Activated CD8-positive, alpha-beta memory T cell treated with anti-CD3 and anti-CD28 coated beads for 36 hours (primary cell): ENCODE measurements at regions not wholly inside any gene's neighbourhood (a gene's known extent, or its start where the extent isn't known, plus 50 kb on each side); places are given as distances from the start of the nearest gene placed in this dataset.
"Not testable (repeated sequence)": the region's sequence is repeated elsewhere in the genome, so short reads cannot be mapped to it uniquely, and the experiment has no call there.

Experiments used
- CTCF ChIA-PET: fragments of 350-600 bp; sonication (Branson Sonifier 250); formaldehyde crosslinking; loops from one replicate; lab custom pipeline; 2021; ENCODE audit warnings: antibody characterized with exemption; lab: Charles Lee
- POLR2A ChIA-PET: fragments of 350-600 bp; sonication (Branson Sonifier 250); formaldehyde crosslinking; loops from one replicate; lab custom pipeline; 2021; ENCODE audit warnings: antibody characterized with exemption; lab: Charles Lee

- POLR2A ChIA-PET, result not testable (repeated sequence)
- CTCF ChIA-PET, result interaction anchor here (0.5 kb wide), 1 partner anchor 9 kb away, joined by 3 read pairs; no protein-coding TSS in a partner anchor
Measured at GRCh38 chr10:35263827-35264226, 72.5 kb upstream of the CCNY start.

GRCh38 chr10:35264636-35265035 is 71.7 kb upstream of the CCNY start:
- POLR2A ChIA-PET, CTCF ChIA-PET: not testable (repeated sequence)

GRCh38 chr10:35265435-35265834 is 70.9 kb upstream of the CCNY start:
- CTCF ChIA-PET, result no interaction called here
- POLR2A ChIA-PET, result no interaction called here

GRCh38 chr10:35268323-35268722 is 68.0 kb upstream of the CCNY start:
- ChIA-PET CTCF (no interaction called here), POLR2A (no interaction called here)

GRCh38 chr10:35268791-35269257 is 67.5 kb upstream of the CCNY start:
- POLR2A ChIA-PET, result no interaction called here
- CTCF ChIA-PET, result no interaction called here

GRCh38 chr10:35270100-35270499 is 66.2 kb upstream of the CCNY start:
- CTCF ChIA-PET, result no interaction called here
- POLR2A ChIA-PET, result no interaction called here

GRCh38 chr10:35271086-35271858 is 65.0 kb upstream of the CCNY start:
- CTCF ChIA-PET, result no interaction called here

GRCh38 chr10:35271859-35272165 is 64.5 kb upstream of the CCNY start:
- CTCF ChIA-PET, POLR2A ChIA-PET: not testable (repeated sequence)

More at GRCh38 chr10:35271086-35271858, 65.0 kb upstream of the CCNY start:
- POLR2A ChIA-PET, result no interaction called here

GRCh38 chr10:35272401-35272800 is 63.9 kb upstream of the CCNY start:
- POLR2A ChIA-PET, CTCF ChIA-PET: not testable (repeated sequence)

GRCh38 chr10:35273994-35274393 is 62.3 kb upstream of the CCNY start:
- POLR2A ChIA-PET, CTCF ChIA-PET: not testable (repeated sequence)

GRCh38 chr10:35274498-35275060 is 61.7 kb upstream of the CCNY start:
- CTCF ChIA-PET, result no interaction called here
- POLR2A ChIA-PET, result no interaction called here

- POLR2A ChIA-PET, result no interaction called here
- CTCF ChIA-PET, result interaction anchor here (1.1 kb wide), 1 partner anchor 9 kb away, joined by 5 read pairs; no protein-coding TSS in a partner anchor
Measured at GRCh38 chr10:35276889-35277288, 59.4 kb upstream of the CCNY start.

GRCh38 chr10:35280246-35280645 is 56.1 kb upstream of the CCNY start:
- POLR2A ChIA-PET, CTCF ChIA-PET: not testable (repeated sequence)
